CD4-positive, alpha-beta T cell treated with Interleukin-21 for 1 hour (primary cell): ENCODE measurements at regions not wholly inside any gene's neighbourhood (a gene's known extent, or its start where the extent isn't known, plus 50 kb on each side); places are given as distances from the start of the nearest gene placed in this dataset.
"Not testable (repeated sequence)": the region's sequence is repeated elsewhere in the genome, so short reads cannot be mapped to it uniquely, and the experiment has no call there.

Experiments used
- DNase-seq: peaks from one replicate; pipeline ENCODE4 v3.0.0-alpha.2; 2020

DNA sequence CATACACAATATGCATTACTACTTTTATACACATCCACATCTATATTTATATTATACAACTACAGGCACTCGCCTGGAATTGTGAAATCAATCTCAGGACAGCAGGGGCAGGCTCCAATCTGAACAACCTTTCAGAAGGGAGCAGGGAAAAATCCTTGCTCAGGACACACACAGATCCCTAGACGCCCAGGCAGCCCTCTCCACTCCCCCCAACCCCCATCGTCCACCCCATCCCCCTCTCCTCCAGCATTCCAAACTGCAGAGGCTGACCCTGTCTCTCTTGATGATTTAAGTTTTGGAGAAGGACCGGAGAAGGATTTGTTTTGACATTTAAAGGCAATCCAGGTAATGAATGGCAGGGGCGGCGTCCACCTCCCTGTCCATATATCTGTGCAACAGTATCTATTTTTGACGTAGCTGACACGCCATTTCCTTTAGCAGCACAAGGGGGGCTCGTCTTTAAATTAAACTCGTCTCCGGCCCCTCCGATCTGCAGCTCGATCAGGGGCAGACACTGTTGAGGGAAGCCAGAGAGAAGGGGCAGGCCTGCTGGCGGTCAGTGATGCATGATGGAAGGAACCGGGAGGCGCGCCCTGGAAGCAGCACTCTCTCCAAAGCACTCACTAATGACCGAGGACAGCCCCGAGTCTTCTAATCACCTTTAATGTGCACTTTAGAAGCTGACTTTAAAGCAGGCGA lies 95.0 kb upstream of the TBX5 start:
- DNase-seq: no peak

DNA sequence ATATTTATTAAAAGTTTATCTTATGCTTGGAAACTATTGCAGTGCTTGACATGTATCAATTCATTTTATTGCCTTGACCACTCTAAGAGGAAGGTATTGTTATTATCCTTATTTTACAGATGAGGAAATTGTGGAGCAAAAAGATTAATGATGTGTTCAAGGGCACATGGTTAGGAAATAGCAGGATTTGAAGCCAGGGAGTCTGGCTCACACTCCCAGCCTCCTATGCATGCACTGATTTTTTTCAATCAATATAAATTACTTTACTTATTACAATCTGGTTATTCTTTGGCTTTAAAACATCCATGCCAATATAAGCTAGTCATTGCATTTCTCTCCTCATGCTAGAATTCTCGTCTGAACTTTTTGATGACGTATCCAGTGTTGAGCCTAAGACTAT lies 94.2 kb upstream of the TBX5 start:
- DNase-seq: no peak

- DNase-seq: no peak
Observed at GRCh38 chr12:114499338-114499737, 93.4 kb upstream of the TBX5 start.

DNA sequence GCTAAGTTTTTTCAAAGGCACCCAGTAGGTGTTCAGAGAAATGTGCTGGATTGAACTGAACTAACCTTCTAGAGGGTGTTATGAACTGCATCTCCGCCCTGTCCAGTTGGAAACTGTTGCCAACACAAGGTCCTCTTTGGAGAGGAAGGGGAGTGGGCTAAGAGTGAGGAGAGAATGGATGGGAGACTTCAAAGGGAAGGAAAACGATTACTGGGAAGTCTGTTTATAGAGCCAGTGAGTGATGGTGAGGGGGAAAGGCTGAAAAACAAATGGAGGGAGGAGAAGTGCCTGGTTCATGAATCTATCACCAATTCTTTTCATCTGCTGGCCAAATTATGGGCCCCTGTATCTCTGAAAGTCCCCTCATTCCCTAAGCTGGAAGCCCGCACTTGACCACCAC lies 86.0 kb upstream of the TBX5 start:
- no peak for DNase-seq

DNA sequence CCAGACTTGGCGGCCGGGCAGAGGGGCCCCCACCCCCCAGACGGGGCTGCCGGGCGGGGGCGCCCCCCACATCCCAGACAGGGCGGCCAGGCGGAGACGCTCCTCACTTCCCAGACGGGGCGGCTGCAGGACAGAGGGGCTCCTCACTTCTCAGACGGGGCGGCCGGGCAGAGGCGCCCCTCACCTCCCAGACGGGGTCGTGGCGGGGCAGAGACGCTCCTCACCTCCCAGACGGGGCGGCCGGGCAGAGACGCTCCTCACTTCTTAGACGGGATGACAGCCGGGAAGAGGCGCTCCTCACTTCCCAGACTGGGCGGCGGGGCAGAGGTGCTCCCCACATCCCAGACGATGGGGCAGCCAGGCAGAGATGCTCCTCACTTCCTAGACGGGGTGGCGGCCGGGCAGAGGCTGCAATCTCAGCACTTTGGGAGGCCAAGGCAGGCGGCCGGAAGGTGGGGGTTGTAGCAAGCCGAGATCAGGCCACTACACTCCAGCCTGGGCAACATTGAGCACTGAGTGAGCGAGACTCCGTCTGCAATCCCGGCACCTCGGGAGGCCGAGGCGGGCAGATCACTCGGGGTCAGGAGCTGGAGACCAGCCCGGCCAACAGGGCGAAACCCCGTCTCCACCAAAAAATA lies 79.0 kb upstream of the TBX5 start:
- DNase-seq: not testable (repeated sequence)

- no peak for DNase-seq
Observed at GRCh38 chr12:114483996-114484395, 78.1 kb upstream of the TBX5 start.

- DNase-seq: no peak
Observed at GRCh38 chr12:114481200-114481535, 75.2 kb upstream of the TBX5 start.

- DNase-seq: no peak
Observed at GRCh38 chr12:114480337-114481199, 74.6 kb upstream of the TBX5 start.

DNA sequence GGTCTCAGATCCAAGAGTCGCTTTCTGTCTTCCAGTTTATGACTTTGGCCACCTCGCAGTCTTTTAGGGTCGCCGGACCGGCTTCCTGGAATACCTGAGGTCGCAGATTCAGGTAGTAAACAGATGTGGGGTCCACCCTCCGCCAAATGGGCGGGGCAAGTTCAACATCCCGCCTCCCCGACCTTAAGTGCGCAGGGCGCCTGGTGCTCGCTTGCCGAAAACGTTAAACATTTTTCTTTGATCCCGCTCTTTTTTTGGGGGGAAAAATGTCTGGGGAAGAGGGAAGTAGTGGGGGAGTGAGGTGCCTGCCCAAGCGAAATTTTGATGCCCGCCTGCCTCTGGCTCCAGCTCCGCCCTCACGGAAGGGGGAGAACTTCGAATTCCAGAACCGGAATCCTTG lies 73.9 kb upstream of the TBX5 start:
- no peak for DNase-seq

- DNase-seq: no peak
Observed at GRCh38 chr12:114478865-114479264, 72.9 kb upstream of the TBX5 start.

DNA sequence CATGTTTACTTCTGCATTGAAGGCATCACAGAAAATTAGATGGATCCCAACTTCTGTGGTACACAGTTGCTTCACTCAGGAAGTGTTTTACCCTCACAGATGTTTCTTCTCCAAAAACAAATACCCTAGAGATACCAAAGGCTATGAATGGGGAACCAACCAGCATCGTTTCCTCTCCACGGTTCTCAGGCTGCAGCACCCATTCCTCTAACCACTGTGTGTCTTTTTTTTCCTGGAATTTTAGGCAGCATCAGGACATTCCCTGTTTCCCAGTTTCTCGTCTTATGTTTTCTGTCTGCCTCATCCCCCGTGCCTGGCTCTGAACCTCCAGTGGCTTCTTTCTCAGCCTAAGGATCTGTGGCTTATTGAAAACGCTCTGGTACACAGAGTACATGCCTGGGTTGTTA lies 72.0 kb upstream of the TBX5 start:
- no peak for DNase-seq

DNA sequence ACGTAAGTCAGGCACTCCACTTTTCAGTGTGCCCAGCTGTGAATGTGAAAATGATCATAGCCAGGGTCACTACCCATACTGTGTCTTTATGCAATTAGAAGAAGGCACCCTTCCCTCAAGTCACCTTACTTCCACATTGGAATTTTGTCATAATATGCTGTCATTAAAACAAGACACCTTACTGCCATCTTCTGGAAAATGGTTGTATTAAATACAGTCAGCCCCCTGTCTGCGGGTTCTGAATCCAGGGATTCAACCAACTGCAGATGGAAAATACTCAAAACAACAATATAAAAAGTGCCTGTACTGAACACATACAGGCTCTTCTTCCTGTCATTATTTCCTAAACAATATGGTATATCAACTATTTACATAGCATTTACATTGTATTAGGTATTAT lies 70.2 kb upstream of the TBX5 start:
- DNase-seq: no peak

DNA sequence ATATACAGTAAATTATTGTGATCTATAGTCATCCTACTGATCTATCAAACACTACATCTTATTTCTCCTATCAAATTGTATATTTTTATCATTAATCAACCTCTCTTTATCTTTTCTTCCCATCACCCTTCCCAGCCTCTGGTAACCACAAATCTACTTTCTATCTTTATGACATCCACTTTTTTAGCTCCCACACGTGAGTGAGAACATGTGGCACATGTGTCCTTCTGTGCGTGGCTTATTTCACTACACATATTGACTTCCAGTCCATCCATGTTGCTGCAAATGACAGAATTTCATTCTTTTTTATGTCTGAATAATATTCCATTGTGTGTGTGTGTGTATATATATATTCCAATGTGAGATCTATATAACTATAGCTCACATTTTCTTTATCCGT lies 67.8 kb upstream of the TBX5 start:
- DNase-seq: no peak

- no peak for DNase-seq
Observed at GRCh38 chr12:114473018-114473417, 67.1 kb upstream of the TBX5 start.

DNA sequence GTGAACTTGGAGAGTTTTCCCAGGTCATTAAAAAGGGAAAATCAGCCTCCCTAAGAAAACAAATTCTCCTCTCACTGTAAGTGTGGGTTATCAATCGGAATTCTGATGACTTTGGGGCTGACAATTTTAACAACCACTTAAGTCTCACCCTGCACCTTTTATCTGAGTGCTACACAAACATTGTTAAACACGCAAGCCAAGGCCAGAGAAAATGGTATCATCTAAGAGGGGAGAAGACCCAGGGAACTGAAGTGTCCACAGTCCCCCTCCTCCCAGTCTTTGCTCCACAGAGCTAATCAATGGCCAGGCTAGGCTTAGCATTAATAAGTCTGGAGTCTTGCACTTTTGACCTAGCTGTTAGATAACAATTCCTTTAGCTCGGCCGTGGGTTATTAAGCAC lies 51.7 kb upstream of the TBX5 start:
- DNase-seq: no peak
